ENCODE measurements at regions not wholly inside any gene's neighbourhood (a gene's known extent, or its start where the extent isn't known, plus 50 kb on each side); places are given as distances from the start of the nearest gene placed in this dataset.

DNA sequence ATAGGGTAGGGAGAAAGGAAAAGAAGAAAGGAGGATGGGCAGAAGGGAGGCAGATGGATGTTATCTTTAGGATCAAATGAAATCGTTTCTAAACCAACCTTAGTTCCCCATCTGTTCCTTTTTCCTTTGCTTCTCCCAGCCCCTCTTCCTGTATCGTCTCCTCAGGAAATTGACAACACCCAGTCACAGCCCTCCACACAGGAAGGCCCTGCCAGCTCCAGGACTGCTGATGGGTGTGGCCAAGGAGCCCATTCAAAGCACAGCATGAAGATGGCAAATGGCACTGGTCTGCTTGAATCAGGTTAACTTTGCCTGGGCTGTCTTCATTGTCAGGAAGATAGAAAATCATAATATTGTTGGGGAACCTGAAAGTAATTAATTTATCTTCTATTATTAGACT lies 164.8 kb downstream of the C11orf87 start:
- no peak overlapping the region for H3K4me3 ChIP-seq (ENCODE audit: low read depth, low read length)
- DNase-seq (ENCODE audit: low read depth) = no peak
- TF ChIP-seq, protein P1, sequence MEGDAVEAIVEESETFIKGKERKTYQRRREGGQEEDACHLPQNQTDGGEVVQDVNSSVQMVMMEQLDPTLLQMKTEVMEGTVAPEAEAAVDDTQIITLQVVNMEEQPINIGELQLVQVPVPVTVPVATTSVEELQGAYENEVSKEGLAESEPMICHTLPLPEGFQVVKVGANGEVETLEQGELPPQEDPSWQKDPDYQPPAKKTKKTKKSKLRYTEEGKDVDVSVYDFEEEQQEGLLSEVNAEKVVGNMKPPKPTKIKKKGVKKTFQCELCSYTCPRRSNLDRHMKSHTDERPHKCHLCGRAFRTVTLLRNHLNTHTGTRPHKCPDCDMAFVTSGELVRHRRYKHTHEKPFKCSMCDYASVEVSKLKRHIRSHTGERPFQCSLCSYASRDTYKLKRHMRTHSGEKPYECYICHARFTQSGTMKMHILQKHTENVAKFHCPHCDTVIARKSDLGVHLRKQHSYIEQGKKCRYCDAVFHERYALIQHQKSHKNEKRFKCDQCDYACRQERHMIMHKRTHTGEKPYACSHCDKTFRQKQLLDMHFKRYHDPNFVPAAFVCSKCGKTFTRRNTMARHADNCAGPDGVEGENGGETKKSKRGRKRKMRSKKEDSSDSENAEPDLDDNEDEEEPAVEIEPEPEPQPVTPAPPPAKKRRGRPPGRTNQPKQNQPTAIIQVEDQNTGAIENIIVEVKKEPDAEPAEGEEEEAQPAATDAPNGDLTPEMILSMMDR (IDR thresholded peaks at IDR 0.05; ENCODE audit: control insufficient read depth, extremely low read depth, insufficient read depth) = no peak

GRCh38 chr11:109590782-109591181 lies 168.8 kb downstream of the C11orf87 start:
- no peak for DNase-seq (ENCODE audit: low read depth)
- TF ChIP-seq, protein P1 (IDR thresholded peaks at IDR 0.05; ENCODE audit: control insufficient read depth, extremely low read depth, insufficient read depth) = no peak
- H3K4me3 ChIP-seq (ENCODE audit: low read depth, low read length) = no peak overlapping the region

- DNase-seq (ENCODE audit: low read depth) = no peak
- H3K4me3 ChIP-seq (ENCODE audit: low read depth, low read length) = no peak overlapping the region
- TF ChIP-seq, protein P1 (IDR thresholded peaks at IDR 0.05; ENCODE audit: control insufficient read depth, extremely low read depth, insufficient read depth) = no peak
Observed at GRCh38 chr11:109597336-109597735, 175.3 kb downstream of the C11orf87 start.

- no peak for DNase-seq (ENCODE audit: low read depth)
- no peak overlapping the region for H3K4me3 ChIP-seq (ENCODE audit: low read depth, low read length)
- TF ChIP-seq, protein P1 (IDR thresholded peaks at IDR 0.05; ENCODE audit: control insufficient read depth, extremely low read depth, insufficient read depth) = no peak
Observed at GRCh38 chr11:109604481-109605400, 182.8 kb downstream of the C11orf87 start.

- H3K4me3 ChIP-seq (ENCODE audit: low read depth, low read length) = no peak overlapping the region
- DNase-seq (ENCODE audit: low read depth) = no peak
- TF ChIP-seq, protein P1 (IDR thresholded peaks at IDR 0.05; ENCODE audit: control insufficient read depth, extremely low read depth, insufficient read depth) = no peak
Observed at GRCh38 chr11:109606256-109606655, 184.3 kb downstream of the C11orf87 start.

DNA sequence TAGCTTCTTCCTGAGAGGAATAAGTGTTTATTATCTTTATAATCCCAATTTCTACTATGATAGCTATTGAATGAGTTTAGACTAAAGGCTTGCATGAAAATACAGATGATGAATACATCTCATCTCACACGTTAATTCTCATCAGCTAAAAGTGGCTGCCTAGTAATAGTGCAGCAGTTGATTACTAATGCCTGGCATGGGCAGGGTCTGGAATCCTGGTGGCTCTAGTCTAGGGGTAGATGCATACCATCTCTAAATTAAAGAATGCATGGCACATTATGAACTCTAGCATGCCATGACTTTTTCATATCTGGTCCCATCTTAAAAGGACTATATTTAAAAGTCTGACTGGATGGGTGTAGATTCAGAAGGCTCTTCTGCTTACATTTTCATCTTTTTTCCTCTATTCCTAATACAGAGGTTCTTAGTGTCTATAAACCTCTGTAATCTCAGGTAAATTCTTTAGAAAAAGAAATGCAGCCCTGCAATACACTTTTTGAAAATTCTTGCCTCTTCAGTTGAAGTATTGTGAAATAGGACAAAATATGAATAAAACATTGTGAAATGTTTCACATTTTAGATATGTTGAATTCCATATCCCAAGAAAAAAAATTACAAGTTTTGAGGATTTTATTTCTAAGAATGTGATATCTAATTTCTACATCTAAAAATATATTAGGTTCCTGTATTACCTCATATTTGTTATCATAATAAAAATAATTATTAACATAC lies 187.6 kb downstream of the C11orf87 start:
- H3K4me3 ChIP-seq (ENCODE audit: low read depth, low read length) = no peak overlapping the region
- DNase-seq (ENCODE audit: low read depth) = no peak
- TF ChIP-seq, protein P1 (IDR thresholded peaks at IDR 0.05; ENCODE audit: control insufficient read depth, extremely low read depth, insufficient read depth) = no peak
